Tongue (tissue), 1 donor: ENCODE measurements at regions not wholly inside any gene's neighbourhood (a gene's known extent, or its start where the extent isn't known, plus 50 kb on each side); places are given as distances from the start of the nearest gene placed in this dataset.
"Not testable (repeated sequence)": the region's sequence is repeated elsewhere in the genome, so short reads cannot be mapped to it uniquely, and the experiment has no call there.

ENCODE experiments used
- DNase-seq: peaks from one replicate; pipeline ENCODE4 v3.0.0-alpha.2; 2015

DNA sequence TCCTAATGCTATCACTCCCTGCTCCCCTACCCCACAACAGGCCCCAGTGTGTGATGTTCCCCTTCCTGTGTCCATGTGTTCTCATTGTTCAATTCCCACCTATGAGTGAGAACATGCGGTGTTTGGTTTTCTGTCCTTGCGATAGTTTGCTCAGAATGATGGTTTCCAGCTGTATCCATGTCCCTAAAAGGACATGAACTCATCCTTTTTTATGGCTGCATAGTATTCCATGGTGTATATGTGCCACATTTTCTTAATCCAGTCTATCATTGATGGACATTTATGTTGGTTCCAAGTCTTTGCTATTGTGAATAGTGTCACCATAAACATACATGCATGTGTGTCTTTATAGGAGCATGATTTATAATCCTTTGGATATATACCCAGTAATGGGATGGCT, 80.4 kb upstream of the B3GAT1 start:
- DNase-seq = not testable (repeated sequence)

DNA sequence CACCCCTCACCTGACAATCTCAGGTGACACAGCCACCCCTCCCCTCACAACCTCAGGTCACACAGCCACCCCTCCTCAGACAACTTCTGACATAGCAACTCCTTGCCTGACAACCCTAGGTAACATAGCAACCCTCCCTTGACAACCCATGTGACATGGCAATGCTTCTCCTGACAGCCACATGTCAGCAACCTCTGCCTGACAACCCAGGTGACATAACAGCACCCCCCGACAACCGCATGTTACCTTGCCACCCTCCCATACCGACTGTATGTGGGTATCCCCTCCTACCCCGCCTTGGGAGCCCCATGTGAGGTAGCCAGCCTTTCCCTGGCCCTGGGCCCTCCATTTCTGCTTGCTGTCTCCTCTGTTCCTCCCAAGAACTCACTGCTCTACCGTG, 77.7 kb upstream of the B3GAT1 start:
- DNase-seq = no peak

DNA sequence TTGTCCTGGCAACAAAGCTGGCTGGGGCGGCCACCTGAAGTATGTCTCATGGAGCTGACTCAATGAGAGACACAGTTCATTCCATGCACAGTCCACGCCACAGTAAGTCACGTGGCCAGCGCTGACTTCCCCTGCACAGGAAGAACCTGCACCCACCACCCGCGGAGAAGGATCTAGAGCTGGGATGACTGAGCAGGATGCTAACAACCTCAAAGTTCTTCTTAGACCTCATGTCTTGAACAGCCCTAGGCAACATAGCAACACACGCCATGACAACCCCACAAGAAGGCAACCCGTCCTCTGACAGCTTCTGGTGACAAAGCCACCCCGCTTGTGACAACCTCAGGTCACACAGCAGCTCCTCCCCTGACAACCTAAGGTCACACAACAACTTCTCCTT, 76.9 kb upstream of the B3GAT1 start:
- no peak for DNase-seq

DNA sequence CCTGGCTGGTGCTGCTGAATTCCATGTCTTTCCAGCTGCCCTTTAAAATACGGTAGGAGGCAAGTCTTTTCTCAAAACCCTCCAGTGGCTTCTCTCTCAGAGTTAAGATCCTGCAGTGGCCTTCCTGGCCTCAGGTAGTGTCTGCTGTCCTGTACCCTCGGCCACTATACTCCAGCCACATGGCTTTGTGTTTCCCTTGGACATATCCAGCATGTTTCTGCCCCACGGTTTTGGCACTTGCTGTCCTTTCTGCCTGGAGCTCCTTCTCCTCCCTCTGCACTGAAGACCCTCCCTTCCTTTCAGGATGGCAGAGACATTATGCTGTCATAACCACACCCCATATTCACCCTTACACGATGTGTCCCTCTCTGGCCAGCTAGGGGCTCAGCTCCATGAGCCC, 76.5 kb upstream of the B3GAT1 start:
- no peak for DNase-seq

DNA sequence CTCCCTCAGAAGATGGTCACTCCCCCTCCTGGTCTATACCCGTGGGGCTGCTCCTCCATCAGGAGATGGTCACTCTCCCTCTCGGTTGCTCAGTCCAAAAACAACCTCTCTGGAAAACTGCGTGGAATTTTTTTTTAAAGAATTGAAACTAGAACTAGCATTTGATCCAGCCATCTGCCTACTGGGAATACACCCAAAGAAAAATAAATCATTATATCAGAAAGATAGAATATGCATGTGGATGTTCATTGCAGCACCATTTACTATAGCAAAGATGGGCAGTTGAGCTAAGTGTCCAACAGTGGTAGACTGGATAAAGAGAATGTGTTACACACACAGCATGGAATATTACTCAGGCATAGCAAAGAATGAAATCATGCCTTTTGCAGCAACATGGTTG, 75.7 kb upstream of the B3GAT1 start:
- no peak for DNase-seq

DNA sequence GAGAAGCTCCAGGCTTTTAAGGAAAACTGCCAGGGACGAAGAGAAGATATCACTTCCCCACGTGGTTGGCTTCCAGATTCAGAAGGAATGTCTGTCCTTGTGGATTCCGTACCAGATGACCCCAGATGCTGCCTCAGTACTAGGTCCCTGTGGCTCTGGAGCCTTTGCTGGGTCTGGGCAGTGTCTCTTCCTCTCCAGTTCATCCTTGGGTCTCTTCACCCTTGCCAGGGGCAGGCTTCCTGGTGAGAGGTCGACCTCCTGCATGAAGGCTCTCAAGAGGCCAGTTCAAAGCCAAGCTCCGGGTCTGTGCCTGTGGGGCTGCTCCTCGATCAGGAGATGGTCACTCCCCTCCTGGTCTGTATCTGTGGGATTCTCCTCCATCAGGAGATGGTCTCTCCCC, 74.7 kb upstream of the B3GAT1 start:
- DNase-seq = no peak

DNA sequence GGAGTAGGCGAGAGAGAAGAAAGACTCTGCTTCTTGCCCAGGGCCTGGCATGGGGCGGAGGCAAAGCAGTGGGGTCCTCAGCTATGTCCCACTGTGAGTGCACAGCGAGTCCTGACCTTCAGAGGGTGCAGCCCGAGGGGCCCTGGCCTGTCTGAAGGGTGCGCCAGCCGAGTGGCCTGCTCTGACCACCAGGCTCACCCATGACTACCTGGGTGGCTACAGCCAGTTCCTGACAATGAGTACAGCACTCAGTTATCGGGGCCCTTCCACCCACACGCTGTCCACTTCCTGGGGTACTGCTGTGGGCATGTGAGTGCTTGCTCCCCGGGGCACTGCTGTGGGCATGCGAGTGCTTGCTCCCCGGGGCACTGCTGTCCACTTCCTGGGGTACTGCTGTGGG, 74.1 kb upstream of the B3GAT1 start:
- no peak for DNase-seq

DNA sequence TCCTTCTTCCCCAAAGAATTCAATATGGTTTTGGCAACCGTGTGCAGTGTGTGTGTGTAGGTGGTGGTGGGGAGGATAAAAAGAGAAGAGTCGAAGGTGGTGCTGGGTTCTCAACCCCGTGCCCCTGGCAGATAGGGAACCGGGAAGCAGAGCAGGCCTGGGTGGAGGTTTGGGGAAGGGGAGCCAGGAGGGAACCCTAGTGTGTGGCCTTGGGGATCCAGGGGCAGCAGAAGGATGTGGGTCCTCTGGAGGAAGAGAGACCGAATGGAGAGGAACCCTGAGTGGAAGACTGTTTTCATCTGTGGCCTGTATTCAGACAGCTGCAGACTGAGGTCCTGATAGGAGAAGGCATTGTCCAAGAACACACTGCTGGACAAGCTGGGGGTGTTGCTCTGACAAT, 73.3 kb upstream of the B3GAT1 start:
- DNase-seq = no peak

DNA sequence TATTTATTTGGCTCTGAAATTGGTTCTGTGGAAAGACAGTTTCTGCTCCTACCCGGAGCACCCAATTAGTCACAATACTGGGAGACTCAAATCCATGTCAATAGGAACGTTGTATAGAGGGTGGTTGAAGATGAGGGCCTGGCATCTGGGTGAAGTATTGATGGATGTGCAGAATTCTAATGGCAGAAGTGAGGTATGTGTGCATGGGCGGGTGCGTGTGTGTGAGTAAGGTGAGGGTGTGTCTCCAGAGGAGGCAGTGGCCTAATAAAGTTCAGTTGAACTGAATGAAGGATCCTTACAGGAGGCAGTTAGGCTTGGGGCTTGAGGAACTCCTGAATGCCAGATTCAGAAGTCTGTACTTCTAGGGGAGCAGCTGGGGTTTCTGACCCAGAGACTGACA, 71.8 kb upstream of the B3GAT1 start:
- no peak for DNase-seq

DNA sequence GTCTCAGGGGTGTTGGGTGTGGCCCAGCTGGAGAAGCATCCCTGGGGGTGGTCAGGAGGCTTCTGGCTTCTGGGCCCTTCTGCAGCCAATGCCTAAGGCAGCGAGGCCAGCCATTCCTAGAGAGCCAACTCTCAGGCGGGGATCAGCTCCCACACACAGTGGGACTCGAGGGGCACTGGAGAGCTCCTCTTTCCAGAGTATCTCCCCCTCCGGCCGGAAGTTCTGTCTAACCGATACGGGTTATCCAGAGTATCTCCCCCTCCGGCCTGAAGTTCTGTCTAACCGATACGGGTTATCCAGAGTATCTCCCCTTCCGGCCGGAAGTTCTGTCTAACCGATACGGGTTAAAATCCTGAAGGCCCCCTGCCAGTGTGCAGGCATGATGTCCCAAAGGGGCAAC, 71.2 kb upstream of the B3GAT1 start:
- DNase-seq = no peak

DNA sequence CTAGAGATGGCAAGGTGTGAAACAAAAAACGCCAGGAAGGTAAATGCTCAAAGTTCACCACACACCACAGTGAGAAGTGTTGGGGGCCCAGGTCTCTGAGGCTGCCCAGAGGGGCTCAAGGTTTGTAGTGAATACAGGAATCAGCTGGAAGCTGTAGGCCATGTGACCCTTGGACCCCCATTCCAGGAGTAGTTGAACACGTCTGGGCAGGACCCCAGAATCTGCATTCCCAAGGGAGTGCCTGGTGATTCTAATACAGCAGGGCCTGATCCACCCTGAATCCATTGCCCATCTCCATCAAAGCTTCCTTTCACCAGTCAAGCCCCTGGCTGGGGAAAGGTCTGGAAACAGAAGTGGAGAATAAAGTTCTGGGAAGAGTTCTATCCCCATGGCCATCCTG, 70.8 kb upstream of the B3GAT1 start:
- no peak for DNase-seq

DNA sequence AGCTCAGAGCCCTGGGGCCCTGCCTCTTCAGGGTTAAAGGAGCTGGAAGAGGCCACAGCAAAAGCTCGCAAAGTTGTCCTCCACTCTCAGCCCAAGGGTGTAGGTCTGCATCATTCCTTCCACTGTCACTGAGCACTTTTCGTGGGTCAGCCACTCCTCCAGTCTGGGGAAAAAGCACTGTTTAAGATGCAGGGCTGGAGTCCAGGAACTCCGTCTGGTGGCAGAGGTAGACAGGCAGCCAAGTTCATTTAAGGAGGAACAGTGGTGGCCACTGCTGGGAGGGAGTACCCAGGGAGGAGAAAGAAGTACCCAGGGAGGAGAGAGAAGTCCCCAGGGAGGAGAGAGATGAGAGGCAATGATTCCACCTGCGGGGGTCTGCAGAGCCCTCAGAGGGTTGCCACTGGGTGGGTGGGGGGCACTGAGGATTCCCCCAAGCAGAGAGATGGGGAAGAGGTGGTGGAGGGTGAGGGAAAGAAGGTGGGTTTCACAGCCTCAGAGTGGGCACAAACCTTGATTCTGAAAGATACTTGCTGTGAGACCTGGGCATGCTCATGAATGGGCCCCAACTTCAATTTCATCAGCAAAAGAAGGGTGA, 70.0 kb upstream of the B3GAT1 start:
- no peak for DNase-seq

DNA sequence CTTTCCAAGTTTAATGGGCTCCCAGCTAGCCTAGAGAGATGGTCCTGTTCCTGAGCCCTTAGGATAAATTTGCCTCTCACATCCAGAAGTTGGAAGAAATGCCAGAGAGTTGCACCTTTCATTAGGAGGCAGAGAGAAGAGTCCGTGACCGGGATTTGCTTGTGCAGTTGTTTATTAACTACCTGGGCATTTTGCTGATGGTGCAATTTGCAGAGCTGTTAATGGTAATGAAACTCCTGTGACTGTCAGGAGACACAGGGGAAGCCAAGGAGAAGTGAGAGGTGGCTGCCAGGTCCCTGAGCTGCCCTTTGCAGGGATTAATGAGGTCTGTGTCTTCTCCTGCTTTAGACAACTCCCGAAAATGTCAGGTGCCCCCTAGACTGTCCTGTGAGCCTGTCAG, 69.1 kb upstream of the B3GAT1 start:
- DNase-seq = no peak

DNA sequence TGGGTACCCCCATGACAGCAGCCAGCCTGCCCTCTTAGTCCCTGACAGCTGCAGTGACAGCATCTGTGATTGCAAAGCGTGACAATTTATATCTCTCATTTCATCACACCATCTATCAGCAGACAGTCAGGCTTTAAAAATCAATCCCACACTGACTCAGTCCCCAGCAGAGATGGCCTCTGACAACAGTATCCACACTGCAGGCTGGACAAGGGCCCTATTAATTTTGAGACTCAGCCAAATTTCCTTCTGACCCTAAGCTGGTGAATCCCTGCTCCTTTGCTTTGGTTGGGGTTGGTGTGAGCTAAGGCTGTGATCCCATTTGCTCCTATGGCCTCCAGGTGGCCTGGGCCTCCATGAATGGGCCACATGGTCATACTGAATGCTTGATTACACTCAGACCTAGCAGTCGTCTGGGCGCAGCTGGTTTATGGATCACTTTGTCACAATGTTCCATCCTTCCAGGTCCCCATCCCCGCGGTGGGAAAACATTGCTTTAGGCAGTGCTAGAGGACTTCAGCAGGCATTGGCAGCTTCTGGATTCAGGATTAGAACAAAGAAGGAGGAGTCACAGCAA, 68.2 kb upstream of the B3GAT1 start:
- no peak for DNase-seq

DNA sequence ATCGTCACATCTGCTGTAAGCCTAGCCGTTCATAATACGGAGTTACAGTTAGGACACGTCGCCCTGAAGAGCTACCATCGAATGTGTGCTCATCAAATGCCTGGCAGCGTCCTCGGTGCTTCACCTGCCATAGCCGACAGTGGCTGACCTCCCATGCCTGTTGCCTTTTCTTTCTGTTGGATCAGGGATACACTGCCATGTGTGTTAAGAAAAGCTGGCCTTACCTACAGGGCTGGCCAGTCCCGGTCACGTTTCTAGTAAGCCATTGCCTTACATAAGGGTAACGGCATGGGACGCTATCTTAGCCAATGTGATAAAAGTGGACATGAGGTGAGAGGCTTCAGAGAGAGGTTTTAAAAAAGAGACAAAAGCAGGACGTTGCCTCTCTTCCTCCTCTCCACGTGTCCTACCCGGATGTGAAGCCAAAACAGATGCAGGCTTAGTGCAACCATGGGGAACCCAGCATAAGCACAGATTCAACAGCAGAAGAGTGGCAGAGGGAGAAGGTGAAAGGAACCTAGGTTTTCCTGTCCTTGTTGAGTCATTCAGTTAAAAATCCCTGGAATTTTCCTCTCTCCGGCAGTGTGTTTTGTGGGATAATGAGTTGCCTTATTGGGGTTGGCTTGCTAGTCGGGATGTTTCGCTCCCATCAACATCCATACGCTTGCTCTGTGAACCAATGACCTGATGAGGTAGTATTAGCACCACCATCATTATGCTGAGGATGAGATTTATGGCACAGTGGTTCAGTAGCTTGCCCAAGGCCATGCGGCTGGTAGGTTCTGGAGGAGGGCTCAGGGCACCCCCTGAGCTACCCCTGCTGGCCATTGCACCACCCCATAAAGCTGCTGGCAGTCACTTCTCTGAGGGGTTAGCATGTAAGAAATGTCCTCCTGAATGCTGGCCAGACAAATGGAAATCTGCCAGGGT, 67.4 kb upstream of the B3GAT1 start:
- DNase-seq = no peak

DNA sequence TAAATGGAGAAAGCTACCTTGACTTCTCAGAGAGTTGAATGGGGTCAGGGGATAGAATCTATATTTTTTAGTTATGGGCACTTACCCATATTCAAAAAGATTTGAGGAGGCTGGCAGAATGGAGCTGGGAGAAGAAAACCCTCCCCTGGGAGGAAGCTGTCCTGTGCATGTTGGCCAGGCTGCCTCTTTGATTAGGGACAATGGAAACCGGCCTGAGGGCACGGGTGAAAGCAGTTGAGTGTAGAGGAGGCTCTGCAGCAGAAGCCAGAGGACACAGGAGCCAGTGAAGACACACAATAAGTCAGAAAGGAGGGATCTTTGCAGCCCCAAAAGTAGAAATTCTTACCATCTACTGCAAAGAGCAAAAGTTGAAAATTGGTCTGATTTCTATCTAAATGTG, 66.6 kb upstream of the B3GAT1 start:
- DNase-seq = no peak

DNA sequence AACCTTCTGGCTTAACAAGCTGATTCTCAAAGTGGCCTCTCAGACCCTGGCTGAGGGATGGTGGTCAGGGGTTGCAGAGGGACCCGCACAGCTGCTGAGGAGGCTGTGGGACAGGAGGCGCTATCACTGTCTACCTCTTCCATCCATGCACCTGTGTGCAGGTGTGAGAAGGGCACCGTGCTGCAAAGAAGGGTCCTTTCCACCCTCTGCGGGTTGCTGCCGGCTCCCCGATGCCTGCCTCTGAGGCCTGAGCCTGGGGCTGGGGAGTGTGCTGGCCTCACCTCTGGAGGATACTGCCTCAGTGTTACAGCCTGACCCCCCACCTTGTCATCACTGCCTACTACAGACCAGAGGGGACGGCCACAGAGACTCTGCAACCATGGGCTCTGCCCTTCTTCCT, 66.1 kb upstream of the B3GAT1 start:
- no peak for DNase-seq

DNA sequence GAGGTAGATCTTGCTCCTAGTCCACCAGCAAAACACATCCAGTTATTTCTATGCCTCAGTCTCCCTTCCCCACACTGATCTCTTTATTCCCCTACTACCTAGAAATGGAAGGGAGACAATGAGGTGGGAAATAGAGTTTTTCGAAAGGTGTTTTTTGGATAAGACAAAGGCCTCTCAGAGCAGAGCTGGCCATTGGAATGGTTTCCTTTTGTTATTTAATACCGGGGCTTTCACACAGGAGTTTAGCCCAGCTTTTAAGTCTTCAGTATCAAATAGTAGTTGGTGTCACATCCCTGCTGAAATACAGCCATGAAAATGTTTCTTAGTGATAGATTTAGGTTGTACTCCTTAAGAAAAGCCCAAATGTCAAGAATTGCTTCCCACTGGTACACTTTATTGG, 65.4 kb upstream of the B3GAT1 start:
- DNase-seq = no peak

DNA sequence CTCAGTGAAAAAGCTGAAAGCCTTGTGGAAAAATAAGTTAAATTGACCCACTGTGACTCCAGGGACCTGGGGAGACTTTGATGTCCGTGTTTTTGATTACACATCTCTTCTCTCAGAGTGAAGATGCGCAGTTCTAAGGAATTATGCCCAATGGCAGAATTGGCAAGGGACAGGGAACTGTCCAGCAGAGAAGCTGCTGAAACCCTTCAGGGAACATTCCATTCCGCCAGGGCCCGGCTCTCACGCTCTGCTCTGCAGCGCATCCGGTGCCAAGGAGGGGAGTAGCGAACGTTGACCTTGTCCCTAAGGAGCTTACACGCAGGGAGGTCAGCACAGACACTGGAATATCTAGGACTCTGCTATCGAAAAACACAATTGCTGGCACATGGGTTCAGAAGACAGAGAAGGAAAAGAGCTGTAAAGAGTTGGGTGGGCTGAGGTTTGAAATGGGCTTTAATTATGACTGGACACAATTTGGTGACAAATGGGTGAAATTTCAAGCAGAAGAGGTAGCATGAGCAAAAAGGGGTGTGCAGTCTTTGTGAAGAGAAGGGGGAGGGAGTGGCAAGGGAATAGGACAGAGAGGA, 64.5 kb upstream of the B3GAT1 start:
- DNase-seq = peak; percentile 65

DNA sequence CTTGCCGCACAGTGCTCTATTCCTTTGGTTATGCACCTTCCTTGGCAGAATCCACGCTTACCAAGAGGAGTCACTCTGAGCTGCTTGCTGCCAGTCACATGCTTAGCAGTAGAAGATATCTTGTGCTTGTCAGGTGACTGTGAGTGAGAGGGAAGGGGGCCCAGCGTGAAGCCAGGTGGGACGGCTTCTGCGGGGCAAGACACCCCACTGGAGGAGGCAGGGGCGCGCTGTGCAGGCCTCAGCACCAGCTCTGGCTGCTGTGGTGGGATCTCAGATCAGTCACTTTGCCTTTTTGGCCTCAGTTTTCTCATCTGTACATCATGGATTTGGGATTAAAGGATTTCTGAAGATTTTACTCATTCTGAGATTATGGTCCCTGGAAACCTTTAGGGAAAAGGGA, 63.9 kb upstream of the B3GAT1 start:
- DNase-seq = no peak

DNA sequence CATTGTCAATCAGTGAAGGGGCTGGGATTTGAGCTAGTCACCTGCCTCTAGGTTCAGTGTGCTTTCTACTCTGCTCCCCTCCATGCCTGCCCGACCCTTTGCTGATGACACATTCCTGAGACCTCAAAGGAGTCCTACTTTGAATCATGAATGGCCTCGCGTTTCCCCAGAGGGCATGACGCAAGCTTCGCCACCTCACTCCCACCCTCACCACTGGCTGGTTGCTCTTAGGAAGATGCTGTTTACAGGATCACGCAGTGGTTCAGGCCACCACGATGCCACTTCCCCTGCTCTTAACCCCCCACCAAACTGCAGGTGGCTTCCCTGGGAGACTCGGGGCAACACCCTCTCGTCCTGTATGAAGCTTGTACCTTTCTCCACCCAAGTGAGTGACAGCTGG, 62.9 kb upstream of the B3GAT1 start:
- no peak for DNase-seq

DNA sequence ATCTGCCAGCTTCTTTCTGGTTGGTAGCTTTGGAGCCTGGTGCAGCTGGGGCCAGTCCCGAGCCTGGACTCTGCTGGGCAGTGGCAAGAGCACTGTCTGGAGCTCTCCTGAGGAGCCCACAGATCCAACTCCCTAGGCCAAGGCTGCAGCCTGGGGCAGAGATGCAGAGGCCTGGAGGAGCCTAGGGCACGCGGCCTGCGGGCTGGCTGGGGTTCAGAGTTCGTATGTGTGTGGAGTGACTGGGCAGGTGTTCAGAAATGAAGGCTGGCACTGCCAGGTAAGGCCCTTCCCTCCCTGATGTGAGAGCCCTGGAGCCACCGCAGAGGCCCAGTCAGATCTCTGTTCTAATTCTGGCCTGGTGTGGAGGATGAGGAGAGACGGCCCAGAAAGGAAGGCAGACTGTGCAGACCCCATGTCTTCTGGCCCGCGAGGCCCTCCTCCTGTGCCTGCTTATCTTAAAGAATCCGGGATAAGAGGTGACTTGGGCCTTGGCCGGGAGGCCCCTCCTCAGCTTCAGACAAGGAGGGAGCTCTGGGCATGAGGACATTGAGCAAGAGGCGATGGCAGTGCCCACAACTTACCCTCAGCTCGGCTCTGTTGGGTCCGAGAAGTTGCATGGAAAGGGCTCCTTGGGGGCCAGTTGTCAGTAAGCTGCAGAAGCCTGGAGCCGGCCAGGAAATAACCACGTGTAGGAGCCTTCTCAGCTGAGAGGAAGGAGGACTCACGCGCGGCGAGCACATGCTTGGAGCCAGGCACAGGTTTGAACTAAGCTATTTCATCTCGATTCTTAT, 62.2 kb upstream of the B3GAT1 start:
- no peak for DNase-seq
